ENCODE measurements at regions not wholly inside any gene's neighbourhood (a gene's known extent, or its start where the extent isn't known, plus 50 kb on each side); places are given as distances from the start of the nearest gene placed in this dataset.

GRCh38 chr18:11500153-11501122, 109.0 kb upstream of the SLC35G4 start (continued):
- TF ChIP-seq AHDC1 (CRISPR knock-in tag; IDR thresholded peaks at IDR 0.05; ENCODE audit: borderline replicate concordance), result peak; percentile 75; the same call in 1 of the 2 replicates
- TF ChIP-seq MAZ (IDR thresholded peaks at IDR 0.05; ENCODE audit: borderline replicate concordance, low read depth, low read length), result no peak
- 0 out of 2 replicates have a peak, but pooled peaks have one; percentile 33 for TF ChIP-seq MAZ (CRISPR knock-in tag; IDR thresholded peaks at IDR 0.05; ENCODE audit: low read depth)
- TF ChIP-seq FOSL2 (CRISPR knock-in tag; IDR thresholded peaks at IDR 0.05), result peak; percentile 100
- no peak for TF ChIP-seq PAF1 (CRISPR knock-in tag; IDR thresholded peaks at IDR 0.05)
- TF ChIP-seq ZNF234 (CRISPR knock-in tag; conservative IDR thresholded peaks at IDR 0.05), result no peak
- peak; percentile 11; the same call in 1 of the 2 replicates for TF ChIP-seq SIX4 (CRISPR knock-in tag; IDR thresholded peaks at IDR 0.05)
- no peak for TF ChIP-seq ZNF451 (CRISPR knock-in tag; IDR thresholded peaks at IDR 0.05)
- no peak for TF ChIP-seq ZNF572 (CRISPR knock-in tag; IDR thresholded peaks at IDR 0.05)
- TF ChIP-seq THAP11 (CRISPR knock-in tag; IDR thresholded peaks at IDR 0.05), result 0 out of 2 replicates have a peak, but pooled peaks have one; percentile 28
- TF ChIP-seq HOXA3 (CRISPR knock-in tag; IDR thresholded peaks at IDR 0.05), result peak; percentile 63; the same call in 1 of the 2 replicates
- peak; percentile 11; the same call in 1 of the 2 replicates for TF ChIP-seq ZNF644 (CRISPR knock-in tag; IDR thresholded peaks at IDR 0.05; ENCODE audit: low read depth)
- TF ChIP-seq RFX3 (CRISPR knock-in tag; IDR thresholded peaks at IDR 0.05), result no peak
- TF ChIP-seq ELK4 (CRISPR knock-in tag; IDR thresholded peaks at IDR 0.05; ENCODE audit: borderline replicate concordance), result no peak
- no peak for TF ChIP-seq KDM2A (CRISPR knock-in tag; IDR thresholded peaks at IDR 0.05; ENCODE audit: borderline replicate concordance, low read depth)
- peak; percentile 72 for TF ChIP-seq ARID5B (CRISPR knock-in tag; IDR thresholded peaks at IDR 0.05)
- TF ChIP-seq, protein P1, sequence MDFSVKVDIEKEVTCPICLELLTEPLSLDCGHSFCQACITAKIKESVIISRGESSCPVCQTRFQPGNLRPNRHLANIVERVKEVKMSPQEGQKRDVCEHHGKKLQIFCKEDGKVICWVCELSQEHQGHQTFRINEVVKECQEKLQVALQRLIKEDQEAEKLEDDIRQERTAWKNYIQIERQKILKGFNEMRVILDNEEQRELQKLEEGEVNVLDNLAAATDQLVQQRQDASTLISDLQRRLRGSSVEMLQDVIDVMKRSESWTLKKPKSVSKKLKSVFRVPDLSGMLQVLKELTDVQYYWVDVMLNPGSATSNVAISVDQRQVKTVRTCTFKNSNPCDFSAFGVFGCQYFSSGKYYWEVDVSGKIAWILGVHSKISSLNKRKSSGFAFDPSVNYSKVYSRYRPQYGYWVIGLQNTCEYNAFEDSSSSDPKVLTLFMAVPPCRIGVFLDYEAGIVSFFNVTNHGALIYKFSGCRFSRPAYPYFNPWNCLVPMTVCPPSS (IDR thresholded peaks at IDR 0.05), result no peak
